ENCODE measurements at regions not wholly inside any gene's neighbourhood (a gene's known extent, or its start where the extent isn't known, plus 50 kb on each side); places are given as distances from the start of the nearest gene placed in this dataset.

- TF ChIP-seq MEF2A (IDR thresholded peaks at IDR 0.05; ENCODE audit: insufficient read depth, low read depth, low read length) (peak; percentile 79; the same call in 1 of the 2 replicates), DPF2 (IDR thresholded peaks at IDR 0.05) (0 out of 2 replicates have a peak, but pooled peaks have one; percentile 52), CBX5 (IDR thresholded peaks at IDR 0.05; ENCODE audit: low read depth) (peak; percentile 60; the same call in 1 of the 2 replicates), SKIL (IDR thresholded peaks at IDR 0.05; ENCODE audit: low read depth, poor library complexity, severe bottlenecking) (no peak), RUNX3 (IDR thresholded peaks at IDR 0.05; ENCODE audit: low read length) (peak; percentile 86), EP300 (IDR thresholded peaks at IDR 0.05; ENCODE audit: borderline replicate concordance in 1 of 2, control insufficient read depth in 1 of 2, low read depth in 2 of 2, low read length in 2 of 2) (0 out of 4 replicates have a peak, but pooled peaks have one; percentile 20 to 21), KAT2A (conservative IDR thresholded peaks at IDR 0.05; ENCODE audit: control insufficient read depth, low read depth, low read length) (no peak), IRF4 (IDR thresholded peaks at IDR 0.05; ENCODE audit: low read depth, low read length) (peak; percentile 82), ATF2 (IDR thresholded peaks at IDR 0.05; ENCODE audit: low read length) (peak; percentile 92), PML (IDR thresholded peaks at IDR 0.05; ENCODE audit: low read length) (peak; percentile 50; the same call in 1 of the 2 replicates), ZBTB11 (CRISPR knock-in tag; IDR thresholded peaks at IDR 0.05) (no peak), SIX5 (IDR thresholded peaks at IDR 0.05; ENCODE audit: low read depth, low read length, severe bottlenecking) (no peak), NFIC (IDR thresholded peaks at IDR 0.05; ENCODE audit: low read depth, low read length) (peak; percentile 96), TCF12 (IDR thresholded peaks at IDR 0.05; ENCODE audit: low read depth, low read length) (no peak), GABPA (IDR thresholded peaks at IDR 0.05; ENCODE audit: low read depth) (peak; percentile 70), ZNF384 (IDR thresholded peaks at IDR 0.05; ENCODE audit: borderline replicate concordance, low read depth, low read length) (no peak), ZBED1 (IDR thresholded peaks at IDR 0.05; ENCODE audit: borderline replicate concordance) (peak; percentile 71), MEF2B (IDR thresholded peaks at IDR 0.05; ENCODE audit: partially characterized antibody, poor library complexity, severe bottlenecking) (peak; percentile 49), MTA3 (IDR thresholded peaks at IDR 0.05; ENCODE audit: borderline replicate concordance, low read length) (peak; percentile 75; the same call in 1 of the 2 replicates), MTA2 (IDR thresholded peaks at IDR 0.05; ENCODE audit: low read depth) (peak; percentile 63), TCF7 (IDR thresholded peaks at IDR 0.05; ENCODE audit: borderline replicate concordance) (peak; percentile 90), JUNB (IDR thresholded peaks at IDR 0.05) (peak; percentile 98)
Observed at GRCh38 chr5:114977979-114978573, 191.6 kb downstream of the TRIM36 start (continued).
